Bronchial epithelial cell (primary cell): ENCODE measurements at regions not wholly inside any gene's neighbourhood (a gene's known extent, or its start where the extent isn't known, plus 50 kb on each side); places are given as distances from the start of the nearest gene placed in this dataset.

Experiments
- DNase-seq: peaks from one replicate; pipeline ENCODE4 v3.0.0-alpha.2; 2010; ENCODE audit warnings: low read depth
- FAIRE-seq: peaks from 2 replicates; lab custom pipeline; 2011; peaks lifted over from hg19 to GRCh38; lab: Jason Lieb, UNC
- H3K27me3 ChIP-seq: 2 replicates; pipeline ENCODE4 v1.5.1; 2011; ENCODE audit warnings: low read length; ENCODE audit not compliant: control insufficient read depth, insufficient read depth
- H3K36me3 ChIP-seq: 2 replicates; pipeline ENCODE4 v1.5.1; 2011; ENCODE audit warnings: low read length; ENCODE audit not compliant: control insufficient read depth, insufficient read depth
- H3K4me3 ChIP-seq: 2 replicates; pipeline ENCODE4 v1.5.1; 2011; ENCODE audit warnings: mild to moderate bottlenecking, low read depth, low read length, control low read depth
- TF ChIP-seq, protein P1 (sequence below): IDR thresholded peaks from 2 replicates; pipeline ENCODE4 v1.5.1; 2011; ENCODE audit warnings: mild to moderate bottlenecking, moderate library complexity, low read length, control low read depth, inconsistent platforms; ENCODE audit not compliant: insufficient read depth, severe bottlenecking

- TF ChIP-seq, protein P1, sequence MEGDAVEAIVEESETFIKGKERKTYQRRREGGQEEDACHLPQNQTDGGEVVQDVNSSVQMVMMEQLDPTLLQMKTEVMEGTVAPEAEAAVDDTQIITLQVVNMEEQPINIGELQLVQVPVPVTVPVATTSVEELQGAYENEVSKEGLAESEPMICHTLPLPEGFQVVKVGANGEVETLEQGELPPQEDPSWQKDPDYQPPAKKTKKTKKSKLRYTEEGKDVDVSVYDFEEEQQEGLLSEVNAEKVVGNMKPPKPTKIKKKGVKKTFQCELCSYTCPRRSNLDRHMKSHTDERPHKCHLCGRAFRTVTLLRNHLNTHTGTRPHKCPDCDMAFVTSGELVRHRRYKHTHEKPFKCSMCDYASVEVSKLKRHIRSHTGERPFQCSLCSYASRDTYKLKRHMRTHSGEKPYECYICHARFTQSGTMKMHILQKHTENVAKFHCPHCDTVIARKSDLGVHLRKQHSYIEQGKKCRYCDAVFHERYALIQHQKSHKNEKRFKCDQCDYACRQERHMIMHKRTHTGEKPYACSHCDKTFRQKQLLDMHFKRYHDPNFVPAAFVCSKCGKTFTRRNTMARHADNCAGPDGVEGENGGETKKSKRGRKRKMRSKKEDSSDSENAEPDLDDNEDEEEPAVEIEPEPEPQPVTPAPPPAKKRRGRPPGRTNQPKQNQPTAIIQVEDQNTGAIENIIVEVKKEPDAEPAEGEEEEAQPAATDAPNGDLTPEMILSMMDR = no peak
- Histone ChIP-seq H3K4me3 (no peak overlapping the region), H3K36me3 (no peaks in the 10 kb centered on the region), H3K27me3 (no peaks in the 10 kb centered on the region)
- DNase-seq = no peak
- FAIRE-seq = no peak
These were observed 183.8 kb upstream of the S1PR3 start for GRCh38 chr9:88807426-88807825.

DNA sequence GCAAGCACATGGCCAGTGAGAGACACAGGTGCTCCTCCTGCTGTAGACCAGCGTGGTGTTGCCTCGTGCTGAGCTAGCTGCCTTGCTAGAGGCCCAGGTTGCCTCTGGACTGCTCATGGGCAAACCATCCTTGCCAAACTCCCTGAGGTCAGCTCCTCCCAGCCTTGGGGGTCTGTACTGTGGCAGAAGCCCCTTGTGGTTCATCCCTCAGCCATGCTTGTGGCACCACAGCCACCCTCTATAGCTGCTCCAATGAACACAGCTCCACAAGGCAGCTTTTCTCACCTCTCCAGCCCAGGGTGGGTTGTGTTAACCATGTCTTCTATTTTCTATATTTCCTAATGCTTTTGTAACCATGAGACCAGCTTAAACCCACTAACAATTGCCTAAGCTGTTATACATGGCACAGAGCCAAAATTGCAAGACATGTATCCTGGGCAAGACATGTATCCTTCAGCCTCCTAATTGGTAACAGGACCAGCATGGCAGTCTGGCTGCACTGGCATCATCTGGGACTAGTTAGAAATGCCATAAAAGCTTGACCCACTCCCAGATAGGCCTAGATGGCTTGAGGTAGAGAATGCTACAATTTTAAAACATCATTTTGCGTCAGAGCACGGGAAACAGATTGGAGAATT is 183.1 kb upstream of the S1PR3 start:
- Histone ChIP-seq H3K4me3 (no peak overlapping the region), H3K27me3 (no peaks in the 10 kb centered on the region), H3K36me3 (no peaks in the 10 kb centered on the region)
- FAIRE-seq = no peak
- no peak for DNase-seq
- TF ChIP-seq, protein P1 = no peak

DNA sequence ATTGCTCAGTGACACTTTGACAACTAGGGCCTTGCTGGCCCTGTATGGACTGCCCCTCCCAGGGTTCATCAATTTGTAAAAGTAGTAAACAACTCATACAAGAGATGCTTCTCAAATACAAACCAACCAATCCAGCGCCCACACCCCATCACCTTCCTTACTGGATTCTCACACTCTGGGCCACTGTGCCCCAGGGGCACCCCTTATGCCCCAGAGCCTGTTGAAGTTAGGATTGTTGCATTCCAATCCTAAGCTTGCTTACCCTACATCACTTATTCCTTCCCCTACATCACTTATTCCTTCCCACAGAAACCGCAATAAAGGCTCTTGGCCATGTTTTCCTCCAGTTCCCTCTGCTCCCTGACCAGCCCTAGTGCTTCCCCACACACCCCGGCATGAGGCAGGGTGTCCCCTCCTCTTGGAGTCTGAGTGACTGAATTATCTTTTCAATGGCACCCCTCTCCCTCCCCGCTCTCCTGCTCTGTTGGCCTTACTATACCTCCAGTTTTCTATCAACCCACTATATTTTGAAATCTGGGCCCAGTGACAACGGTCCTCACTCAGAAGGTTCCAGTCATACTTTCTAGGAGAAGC is 182.4 kb upstream of the S1PR3 start:
- no peak for DNase-seq
- Histone ChIP-seq H3K4me3 (no peak overlapping the region), H3K36me3 (no peaks in the 10 kb centered on the region), H3K27me3 (no peaks in the 10 kb centered on the region)
- no peak for FAIRE-seq
- TF ChIP-seq, protein P1 = no peak

- no peaks in the 10 kb centered on the region for H3K36me3 ChIP-seq
- TF ChIP-seq, protein P1 = no peak
- H3K27me3 ChIP-seq = no peaks in the 10 kb centered on the region
- no peak overlapping the region for H3K4me3 ChIP-seq
- no peak for FAIRE-seq
- no peak for DNase-seq
These were observed 181.7 kb upstream of the S1PR3 start for GRCh38 chr9:88809355-88810161.

DNA sequence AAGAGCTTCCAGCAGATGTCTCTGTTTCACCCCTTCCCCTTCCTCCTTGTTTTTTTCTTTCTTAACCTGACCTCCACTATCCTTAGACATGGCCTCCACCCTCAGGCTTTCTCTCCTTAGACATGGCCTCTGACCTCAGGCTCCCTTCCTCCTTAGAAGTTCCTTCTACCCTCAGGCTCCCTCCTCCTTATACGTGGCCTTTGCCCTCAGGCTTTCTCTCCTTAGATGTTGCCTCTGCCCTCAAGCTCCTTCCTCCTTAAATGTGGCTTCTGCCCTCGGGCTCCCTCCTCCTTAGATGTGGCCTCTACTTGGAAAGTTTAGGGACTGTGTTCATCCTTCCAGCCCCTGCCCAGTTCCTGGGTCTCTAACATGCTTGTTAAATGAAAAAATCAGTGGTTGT is 180.4 kb upstream of the S1PR3 start:
- Histone ChIP-seq H3K36me3 (no peaks in the 10 kb centered on the region), H3K4me3 (no peak overlapping the region), H3K27me3 (no peaks in the 10 kb centered on the region)
- TF ChIP-seq, protein P1 = no peak
- FAIRE-seq = no peak
- DNase-seq = no peak
